H1 (cell line): ENCODE measurements at regions not wholly inside any gene's neighbourhood (a gene's known extent, or its start where the extent isn't known, plus 50 kb on each side); places are given as distances from the start of the nearest gene placed in this dataset.

Experiments
- CTCF ChIA-PET: fragments of 300-600 bp; sonication (Branson Sonifier 250); formaldehyde crosslinking; loops from one replicate; lab custom pipeline; 2021; ENCODE audit not compliant: partially characterized antibody; lab: Charles Lee
- POLR2A ChIA-PET: fragments of 300-600 bp; sonication (Branson Sonifier 250); formaldehyde crosslinking; loops from one replicate; lab custom pipeline; 2021; ENCODE audit warnings: inconsistent platforms; ENCODE audit not compliant: partially characterized antibody; lab: Charles Lee
- DNase-seq, 2 experiments: peaks; one replicate each; pipeline versions ENCODE4 v3.0.0 to v3.0.0-alpha.2; 2010 to 2022; ENCODE audit warnings: low spot score in 2 of 2, low read depth in 1 of 2, mixed read lengths in 1 of 2
- FAIRE-seq: peaks from 2 replicates; lab custom pipeline; 2011; peaks lifted over from hg19 to GRCh38; lab: Jason Lieb, UNC
- H2AFZ ChIP-seq: 2 replicates; pipeline ENCODE4 v1.8.1; 2012; ENCODE audit warnings: low read length, inconsistent platforms
- H2AK5ac ChIP-seq: 2 replicates; pipeline ENCODE4 v1.6.1; 2013; ENCODE audit warnings: low read depth, low read length
- H2BK120ac ChIP-seq: replicated peaks from 2 replicates; pipeline ENCODE3; 2013; ENCODE audit warnings: low read depth, low read length, inconsistent platforms
- H2BK12ac ChIP-seq: 2 replicates; pipeline ENCODE4 v1.6.1; 2013; ENCODE audit warnings: low read depth, low read length
- H2BK15ac ChIP-seq: 2 replicates; pipeline ENCODE4 v1.6.1; 2013; ENCODE audit warnings: low read length
- H2BK20ac ChIP-seq: 2 replicates; pipeline ENCODE4 v1.6.1; 2013; ENCODE audit warnings: low read length
- H2BK5ac ChIP-seq: 2 replicates; pipeline ENCODE4 v1.6.1; 2013; ENCODE audit warnings: low read depth, low read length
- H3K14ac ChIP-seq: 2 replicates; pipeline ENCODE4 v1.6.1; 2013; ENCODE audit warnings: inconsistent platforms; ENCODE audit not compliant: insufficient read length
- H3K18ac ChIP-seq: 2 replicates; pipeline ENCODE4 v1.6.1; 2013; ENCODE audit warnings: low read length; ENCODE audit errors: extremely low read depth
- H3K23ac ChIP-seq: 2 replicates; pipeline ENCODE4 v1.6.1; 2013; ENCODE audit warnings: inconsistent platforms; ENCODE audit not compliant: insufficient read length
- H3K23me2 ChIP-seq: 2 replicates; pipeline ENCODE4 v1.6.1; 2013; ENCODE audit warnings: low read depth, low read length
- H3K27ac ChIP-seq: 2 replicates; pipeline ENCODE4 v1.6.1; 2011; ENCODE audit warnings: low read depth, low read length, inconsistent platforms
- H3K27me3 ChIP-seq, 4 experiments: replicated peaks in 1 of 4; 1 replicate in 1 of 4; 2 replicates in 3 of 4; pipeline versions ENCODE4 v1.6.1 to v1.8.1; 2011 to 2013; ENCODE audit warnings: low read length in 3 of 4, mild to moderate bottlenecking in 3 of 4, inconsistent platforms in 2 of 4, mixed read lengths in 2 of 4, moderate library complexity in 1 of 4; ENCODE audit not compliant: control insufficient read depth in 3 of 4, insufficient read depth in 3 of 4; ENCODE audit errors: extremely low read depth in 1 of 4
- H3K36me3 ChIP-seq, 4 experiments: 2 replicates each; pipeline versions ENCODE4 v1.6.1 to v1.8.1; 2011 to 2013; ENCODE audit warnings: mild to moderate bottlenecking in 4 of 4, low read length in 3 of 4, moderate library complexity in 2 of 4, control low read depth in 1 of 4, inconsistent platforms in 1 of 4; ENCODE audit not compliant: insufficient read depth in 4 of 4, control insufficient read depth in 2 of 4
- H3K4ac ChIP-seq: replicated peaks from 2 replicates; pipeline ENCODE3; 2013; ENCODE audit warnings: low read length, low read depth, mixed read lengths, inconsistent platforms; ENCODE audit not compliant: insufficient read length
- H3K4me1 ChIP-seq, 4 experiments: replicated peaks in 1 of 4; 1 replicate in 1 of 4; 2 replicates in 3 of 4; pipeline versions ENCODE4 v1.6.1 to v1.8.1; 2011 to 2013; ENCODE audit warnings: low read length in 3 of 4, inconsistent platforms in 2 of 4, mixed read lengths in 1 of 4; ENCODE audit not compliant: insufficient read depth in 4 of 4, control insufficient read depth in 3 of 4
- H3K4me2 ChIP-seq, 2 experiments: 2 replicates each; pipeline versions ENCODE4 v1.6.1 to v1.8.1; 2011 to 2013; ENCODE audit warnings: low read depth in 2 of 2, low read length in 2 of 2, control low read depth in 1 of 2, inconsistent platforms in 1 of 2, mild to moderate bottlenecking in 1 of 2; ENCODE audit not compliant: insufficient read depth in 1 of 2
- H3K4me3 ChIP-seq, 4 experiments: fragments of 200-600, 300-600 bp in 1 of 4; sonication (generic), shearing (Covaris generic), sonication (Bioruptor Twin) in 1 of 4; 2 replicates each; pipeline versions ENCODE4 v1.5.1 to v1.8.1; 2011 to 2016; ENCODE audit warnings: low read length in 4 of 4, low read depth in 3 of 4, control low read depth in 2 of 4, inconsistent platforms in 2 of 4, mild to moderate bottlenecking in 2 of 4, mixed read lengths in 1 of 4, moderate library complexity in 1 of 4; ENCODE audit not compliant: insufficient read depth in 2 of 4; ENCODE audit errors: extremely low read depth in 1 of 4
- H3K56ac ChIP-seq: replicated peaks from 2 replicates; pipeline ENCODE3; 2013; ENCODE audit warnings: low read depth, mild to moderate bottlenecking, mixed read lengths, low read length, inconsistent platforms; ENCODE audit not compliant: insufficient read length
- H3K79me1 ChIP-seq: 2 replicates; pipeline ENCODE4 v1.6.1; 2013; ENCODE audit warnings: low read depth, low read length, control low read depth
- H3K79me2 ChIP-seq, 2 experiments: 2 replicates each; pipeline versions ENCODE4 v1.6.1 to v1.8.1; 2012 to 2013; ENCODE audit warnings: low read length in 2 of 2, mild to moderate bottlenecking in 2 of 2, inconsistent platforms in 1 of 2; ENCODE audit not compliant: insufficient read depth in 2 of 2, control insufficient read depth in 1 of 2
- H3K9ac ChIP-seq, 4 experiments: replicated peaks in 1 of 4; 1 replicate in 1 of 4; 2 replicates in 3 of 4; pipeline versions ENCODE4 v1.6.1 to v1.8.1; 2011 to 2013; ENCODE audit warnings: low read depth in 3 of 4, low read length in 3 of 4, control low read depth in 2 of 4, mild to moderate bottlenecking in 2 of 4, moderate library complexity in 2 of 4, inconsistent platforms in 1 of 4; ENCODE audit errors: extremely low read depth in 1 of 4
- H3K9me3 ChIP-seq, 2 experiments: 2 replicates each; pipeline versions ENCODE4 v1.6.1 to v1.8.1; 2012 to 2013; ENCODE audit warnings: mild to moderate bottlenecking in 2 of 2, moderate library complexity in 2 of 2, control low read depth in 1 of 2, inconsistent platforms in 1 of 2, low read depth in 1 of 2, low read length in 1 of 2, mixed read lengths in 1 of 2; ENCODE audit not compliant: insufficient read depth in 2 of 2
- H4K20me1 ChIP-seq, 2 experiments: replicated peaks in 1 of 2; 2 replicates each; pipeline versions ENCODE3 to v1.8.1; 2011 to 2013; ENCODE audit warnings: inconsistent platforms in 2 of 2, low read length in 2 of 2, mild to moderate bottlenecking in 1 of 2; ENCODE audit not compliant: insufficient read depth in 2 of 2, control insufficient read depth in 1 of 2
- H4K5ac ChIP-seq: 2 replicates; pipeline ENCODE4 v1.6.1; 2013; ENCODE audit warnings: low read length, low read depth, mixed read lengths, inconsistent platforms; ENCODE audit not compliant: insufficient read length
- H4K8ac ChIP-seq: 2 replicates; pipeline ENCODE4 v1.8.0; 2013; ENCODE audit warnings: mild to moderate bottlenecking, moderate library complexity, low read length, inconsistent platforms; ENCODE audit not compliant: insufficient read depth; ENCODE audit errors: extremely low read depth
- H4K91ac ChIP-seq: replicated peaks from 2 replicates; pipeline ENCODE3; 2013; ENCODE audit warnings: low read length, mixed read lengths, inconsistent platforms; ENCODE audit not compliant: insufficient read length
- RBBP5 ChIP-seq: IDR thresholded peaks from 2 replicates; pipeline ENCODE4 v1.7.1; 2012; ENCODE audit warnings: low read depth, mild to moderate bottlenecking, inconsistent platforms, low read length, moderate library complexity, borderline replicate concordance
- SP2 ChIP-seq: IDR thresholded peaks from 2 replicates; pipeline ENCODE4 v1.6.1; 2012; ENCODE audit warnings: mild to moderate bottlenecking, low read length, inconsistent platforms
- WGBS, 2 experiments: shearing (Covaris generic) in 1 of 2; methylation state at CpG; one replicate each; pipeline versions ENCODE4 v1.1.6 to v1.1.7; 2013 to 2015; ENCODE audit warnings: low lambda C conversion rate in 2 of 2, mixed read lengths in 2 of 2, inconsistent platforms in 1 of 2, low coverage in 1 of 2, missing lambda C conversion rate in 1 of 2; ENCODE audit not compliant: insufficient replicate concordance in 2 of 2, insufficient coverage in 1 of 2, insufficient read length in 1 of 2; ENCODE audit errors: extremely low coverage in 1 of 2, missing lambda C conversion rate in 1 of 2; 5-methylcytosine and 5-hydroxymethylcytosine counted together
- TF ChIP-seq, protein P1 (sequence below): IDR thresholded peaks from 2 replicates; pipeline ENCODE4 v1.6.1; 2012; ENCODE audit warnings: inconsistent platforms
- TF ChIP-seq, protein P2 (sequence below): IDR thresholded peaks from 2 replicates; pipeline ENCODE4 v1.6.1; 2011; ENCODE audit warnings: low read length, improper control_type of control experiment

DNA sequence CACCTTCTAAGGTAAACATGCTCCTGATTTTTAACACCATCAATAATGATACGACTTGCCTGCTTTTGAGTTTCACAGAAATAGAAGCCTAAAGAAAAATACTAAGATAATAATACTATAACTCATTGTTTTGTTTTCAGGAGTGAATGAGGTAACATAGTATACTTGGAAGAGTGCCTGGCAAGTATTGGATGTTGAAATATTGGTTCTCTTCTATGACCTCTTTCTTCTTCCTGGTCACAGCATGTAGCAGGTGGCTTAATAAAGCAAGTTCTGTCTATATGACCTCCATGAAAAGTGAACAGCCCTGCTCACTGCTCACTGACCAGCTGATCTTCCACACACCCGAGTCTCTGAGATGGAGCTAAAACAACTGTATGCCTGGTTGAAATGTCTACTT is 312.3 kb upstream of the ONECUT1 start:
- FAIRE-seq (no peak), DNase-seq (no peak)
- Histone ChIP-seq H3K4ac (no peak overlapping the region), H2AFZ (no peak overlapping the region), H3K9ac (no peak overlapping the region), H3K14ac (no peak overlapping the region), H4K91ac (no peak overlapping the region), H4K8ac (no peak overlapping the region), H3K23me2 (no peaks in the 10 kb centered on the region), H2BK12ac (no peak overlapping the region), H3K27ac (no peak overlapping the region), H2BK5ac (no peak overlapping the region), H3K23ac (no peak overlapping the region), H2AK5ac (no peak overlapping the region), H3K36me3 (no peaks in the 10 kb centered on the region), H2BK20ac (no peak overlapping the region), H3K18ac (no peak overlapping the region), H3K79me2 (no peaks in the 10 kb centered on the region), H3K27me3 (no peaks in the 10 kb centered on the region), H3K79me1 (no peaks in the 10 kb centered on the region), H3K9me3 (no peaks in the 10 kb centered on the region), H2BK15ac (no peak overlapping the region), H4K5ac (no peak overlapping the region), H3K4me2 (no peak overlapping the region), H3K4me1 (no peaks in the 10 kb centered on the region), H4K20me1 (no peaks in the 10 kb centered on the region), H3K56ac (no peak overlapping the region), H3K4me3 (no peak overlapping the region), H2BK120ac (no peak overlapping the region)
- TF ChIP-seq, protein P1, sequence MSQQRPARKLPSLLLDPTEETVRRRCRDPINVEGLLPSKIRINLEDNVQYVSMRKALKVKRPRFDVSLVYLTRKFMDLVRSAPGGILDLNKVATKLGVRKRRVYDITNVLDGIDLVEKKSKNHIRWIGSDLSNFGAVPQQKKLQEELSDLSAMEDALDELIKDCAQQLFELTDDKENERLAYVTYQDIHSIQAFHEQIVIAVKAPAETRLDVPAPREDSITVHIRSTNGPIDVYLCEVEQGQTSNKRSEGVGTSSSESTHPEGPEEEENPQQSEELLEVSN: no peak
- TF ChIP-seq RBBP5 (no peak), SP2 (no peak)
- TF ChIP-seq, protein P2, sequence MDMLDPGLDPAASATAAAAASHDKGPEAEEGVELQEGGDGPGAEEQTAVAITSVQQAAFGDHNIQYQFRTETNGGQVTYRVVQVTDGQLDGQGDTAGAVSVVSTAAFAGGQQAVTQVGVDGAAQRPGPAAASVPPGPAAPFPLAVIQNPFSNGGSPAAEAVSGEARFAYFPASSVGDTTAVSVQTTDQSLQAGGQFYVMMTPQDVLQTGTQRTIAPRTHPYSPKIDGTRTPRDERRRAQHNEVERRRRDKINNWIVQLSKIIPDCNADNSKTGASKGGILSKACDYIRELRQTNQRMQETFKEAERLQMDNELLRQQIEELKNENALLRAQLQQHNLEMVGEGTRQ: no peak
- CTCF ChIA-PET: interaction anchor here (0.6 to 1.0 kb wide), 3 partner anchors 9 to 378 kb away, joined by 3 to 4 read pairs (median 3); no protein-coding TSS in a partner anchor
- WGBS, 2 experiments: 83% methylated on average over 2 of the region's 2 CpGs; no CpG with 5 or more reads in 1 of the 2 experiments
- POLR2A ChIA-PET: no interaction called here
